ENCODE measurements at regions not wholly inside any gene's neighbourhood (a gene's known extent, or its start where the extent isn't known, plus 50 kb on each side); places are given as distances from the start of the nearest gene placed in this dataset.

DNA sequence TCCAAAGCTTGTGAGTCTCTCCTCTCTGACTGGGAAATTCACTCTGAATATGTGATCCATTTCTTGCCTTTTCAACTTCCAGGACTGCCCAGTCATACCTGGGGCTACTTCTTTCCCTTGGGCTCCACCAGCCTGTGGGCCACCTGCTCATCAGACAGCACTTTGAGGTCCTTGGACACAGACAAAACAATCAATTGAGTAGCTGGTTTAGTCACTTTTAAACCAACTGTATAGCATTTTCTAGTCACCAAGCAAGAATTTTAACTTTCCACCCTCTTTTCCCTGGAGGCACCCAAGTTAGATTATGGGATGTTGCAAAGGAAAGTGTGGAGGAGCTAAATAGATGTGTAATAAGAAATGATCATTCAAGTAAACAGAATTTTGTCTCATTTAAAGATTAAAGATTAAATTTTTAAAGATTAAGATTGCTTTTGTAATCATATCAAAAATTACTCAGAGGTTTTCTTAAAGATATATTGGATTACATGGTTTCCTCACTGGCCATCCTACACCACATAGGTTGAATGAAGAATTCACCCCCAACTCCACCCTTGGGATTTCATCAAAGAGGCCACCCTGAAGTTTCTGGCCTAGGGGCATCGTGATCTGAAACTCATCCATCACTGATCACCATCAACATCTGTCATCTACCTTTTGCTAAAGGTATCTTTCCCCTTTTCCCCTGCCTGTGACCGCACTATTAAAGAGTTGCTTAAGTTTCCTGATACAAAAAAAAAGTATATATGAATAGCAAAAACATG lies 219.2 kb upstream of the NR5A2 start:
- Histone ChIP-seq H2AFZ (ENCODE audit: low read depth, low read length) (no peak overlapping the region), H3K9ac (ENCODE audit: low read length) (no peak overlapping the region), H3K9me2 (ENCODE audit: insufficient read depth, low read length) (no peaks in the 10 kb centered on the region), H3K79me2 (replicated peaks; ENCODE audit: insufficient read depth, low read length) (no peaks in the 10 kb centered on the region), H3K4me2 (ENCODE audit: low read length) (no peak overlapping the region), H4K20me1 (ENCODE audit: insufficient read depth) (no peaks in the 10 kb centered on the region), H3K27me3 (ENCODE audit: insufficient read depth, low read depth, low read length) (no peaks in the 10 kb centered on the region), H3K36me3 (ENCODE audit: insufficient read depth, low read length) (no peaks in the 10 kb centered on the region), H3K4me3 (ENCODE audit: low read length) (no peak overlapping the region), H3K9me3 (ENCODE audit: low read length) (no peaks in the 10 kb centered on the region), H3F3A (ENCODE audit: insufficient read depth, low read length, poor library complexity, severe bottlenecking) (no peaks in the 10 kb centered on the region), H3K27ac (ENCODE audit: low read length) (no peak overlapping the region)
- TF ChIP-seq TAF1 (IDR thresholded peaks at IDR 0.05; ENCODE audit: low read depth) (no peak), MXI1 (conservative IDR thresholded peaks at IDR 0.05; ENCODE audit: poor library complexity, severe bottlenecking) (no peak), REST (IDR thresholded peaks at IDR 0.05; ENCODE audit: borderline replicate concordance) (no peak), SMC3 (conservative IDR thresholded peaks at IDR 0.05; ENCODE audit: poor library complexity) (no peak), EP300 (conservative IDR thresholded peaks at IDR 0.05; ENCODE audit: poor library complexity, severe bottlenecking) (no peak), POLR2AphosphoS5 (IDR thresholded peaks at IDR 0.05) (no peak), RAD21 (conservative IDR thresholded peaks at IDR 0.05) (no peak), EZH2 (IDR thresholded peaks at IDR 0.05; ENCODE audit: borderline replicate concordance, insufficient read depth, low read length, poor library complexity, severe bottlenecking) (no peak)
- TF ChIP-seq, protein P1, sequence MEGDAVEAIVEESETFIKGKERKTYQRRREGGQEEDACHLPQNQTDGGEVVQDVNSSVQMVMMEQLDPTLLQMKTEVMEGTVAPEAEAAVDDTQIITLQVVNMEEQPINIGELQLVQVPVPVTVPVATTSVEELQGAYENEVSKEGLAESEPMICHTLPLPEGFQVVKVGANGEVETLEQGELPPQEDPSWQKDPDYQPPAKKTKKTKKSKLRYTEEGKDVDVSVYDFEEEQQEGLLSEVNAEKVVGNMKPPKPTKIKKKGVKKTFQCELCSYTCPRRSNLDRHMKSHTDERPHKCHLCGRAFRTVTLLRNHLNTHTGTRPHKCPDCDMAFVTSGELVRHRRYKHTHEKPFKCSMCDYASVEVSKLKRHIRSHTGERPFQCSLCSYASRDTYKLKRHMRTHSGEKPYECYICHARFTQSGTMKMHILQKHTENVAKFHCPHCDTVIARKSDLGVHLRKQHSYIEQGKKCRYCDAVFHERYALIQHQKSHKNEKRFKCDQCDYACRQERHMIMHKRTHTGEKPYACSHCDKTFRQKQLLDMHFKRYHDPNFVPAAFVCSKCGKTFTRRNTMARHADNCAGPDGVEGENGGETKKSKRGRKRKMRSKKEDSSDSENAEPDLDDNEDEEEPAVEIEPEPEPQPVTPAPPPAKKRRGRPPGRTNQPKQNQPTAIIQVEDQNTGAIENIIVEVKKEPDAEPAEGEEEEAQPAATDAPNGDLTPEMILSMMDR (IDR thresholded peaks at IDR 0.05; ENCODE audit: poor library complexity, severe bottlenecking) = no peak

DNA sequence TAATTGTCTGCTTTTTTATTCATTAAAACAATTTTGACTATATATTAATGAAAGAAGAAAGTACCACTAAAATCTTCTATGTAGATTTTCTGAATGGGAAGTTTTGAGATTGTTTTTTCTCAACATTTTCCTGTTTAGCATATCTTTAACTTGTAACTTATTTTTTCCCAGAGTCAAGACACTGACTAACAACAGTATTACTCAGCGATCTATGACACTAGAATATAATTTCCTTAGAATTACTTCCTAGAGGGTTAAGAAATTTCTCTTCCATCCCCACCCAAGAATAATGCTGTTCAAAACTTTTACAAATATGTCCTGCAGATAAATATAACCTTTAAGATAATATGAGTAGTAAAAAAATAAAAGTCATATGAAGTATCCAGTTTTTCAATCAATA lies 218.2 kb upstream of the NR5A2 start:
- TF ChIP-seq REST (IDR thresholded peaks at IDR 0.05; ENCODE audit: borderline replicate concordance) (no peak), EP300 (conservative IDR thresholded peaks at IDR 0.05; ENCODE audit: poor library complexity, severe bottlenecking) (no peak), TAF1 (IDR thresholded peaks at IDR 0.05; ENCODE audit: low read depth) (no peak), SMC3 (conservative IDR thresholded peaks at IDR 0.05; ENCODE audit: poor library complexity) (no peak), MXI1 (conservative IDR thresholded peaks at IDR 0.05; ENCODE audit: poor library complexity, severe bottlenecking) (no peak), RAD21 (conservative IDR thresholded peaks at IDR 0.05) (no peak), EZH2 (IDR thresholded peaks at IDR 0.05; ENCODE audit: borderline replicate concordance, insufficient read depth, low read length, poor library complexity, severe bottlenecking) (no peak), POLR2AphosphoS5 (IDR thresholded peaks at IDR 0.05) (no peak)
- TF ChIP-seq, protein P1 (IDR thresholded peaks at IDR 0.05; ENCODE audit: poor library complexity, severe bottlenecking) = no peak
- Histone ChIP-seq H3K9me3 (ENCODE audit: low read length) (no peaks in the 10 kb centered on the region), H3K9me2 (ENCODE audit: insufficient read depth, low read length) (no peaks in the 10 kb centered on the region), H3K36me3 (ENCODE audit: insufficient read depth, low read length) (no peaks in the 10 kb centered on the region), H3K27ac (ENCODE audit: low read length) (no peak overlapping the region), H3K4me2 (ENCODE audit: low read length) (no peak overlapping the region), H4K20me1 (ENCODE audit: insufficient read depth) (no peaks in the 10 kb centered on the region), H3K27me3 (ENCODE audit: insufficient read depth, low read depth, low read length) (no peaks in the 10 kb centered on the region), H3K79me2 (replicated peaks; ENCODE audit: insufficient read depth, low read length) (no peaks in the 10 kb centered on the region), H3K4me3 (ENCODE audit: low read length) (no peak overlapping the region), H2AFZ (ENCODE audit: low read depth, low read length) (no peak overlapping the region), H3F3A (ENCODE audit: insufficient read depth, low read length, poor library complexity, severe bottlenecking) (no peaks in the 10 kb centered on the region), H3K9ac (ENCODE audit: low read length) (no peak overlapping the region)

All from neural cell (in vitro differentiated cells).